ENCODE measurements at regions not wholly inside any gene's neighbourhood (a gene's known extent, or its start where the extent isn't known, plus 50 kb on each side); places are given as distances from the start of the nearest gene placed in this dataset.

GRCh38 chr18:6606411-6607085 is 123.0 kb upstream of the ARHGAP28 start:
- TF ChIP-seq EZH2 (IDR thresholded peaks at IDR 0.05) (no peak), FOXP2 (optimal IDR thresholded peaks at IDR 0.05; ENCODE audit: control extremely low read depth, extremely low read length, insufficient read depth) (no peak)
